HG03442 (cell line): ENCODE measurements at regions not wholly inside any gene's neighbourhood (a gene's known extent, or its start where the extent isn't known, plus 50 kb on each side); places are given as distances from the start of the nearest gene placed in this dataset.
"Not testable (repeated sequence)": the region's sequence is repeated elsewhere in the genome, so short reads cannot be mapped to it uniquely, and the experiment has no call there.

Experiments used
- ATAC-seq: cut with Tn5 transposase; IDR thresholded peaks from one replicate; pipeline ENCODE4 v1.9.1; 2021; ENCODE audit warnings: mild to moderate bottlenecking, moderate library complexity; ENCODE audit not compliant: unreplicated experiment

- not testable (repeated sequence) for ATAC-seq
These were observed 616.2 kb downstream of the XPNPEP1 start for GRCh38 chr10:109307102-109307501.

- no peak for ATAC-seq
These were observed 616.6 kb downstream of the XPNPEP1 start for GRCh38 chr10:109306698-109307097.

GRCh38 chr10:109287858-109288257 is 635.5 kb downstream of the XPNPEP1 start:
- no peak for ATAC-seq

GRCh38 chr10:109282510-109282909 is 640.8 kb downstream of the XPNPEP1 start:
- no peak for ATAC-seq

- no peak for ATAC-seq
These were observed 642.0 kb downstream of the XPNPEP1 start for GRCh38 chr10:109281347-109281746.

GRCh38 chr10:109280837-109281236 is 642.5 kb downstream of the XPNPEP1 start:
- ATAC-seq, result no peak

- no peak for ATAC-seq
These were observed 645.9 kb downstream of the XPNPEP1 start for GRCh38 chr10:109277456-109277855.

- no peak for ATAC-seq
These were observed 647.4 kb downstream of the XPNPEP1 start for GRCh38 chr10:109275960-109276359.

- no peak for ATAC-seq
These were observed 648.6 kb downstream of the XPNPEP1 start for GRCh38 chr10:109274681-109275080.

- ATAC-seq, result no peak
These were observed 653.1 kb downstream of the XPNPEP1 start for GRCh38 chr10:109270173-109270572.

GRCh38 chr10:109264004-109264403 is 659.3 kb downstream of the XPNPEP1 start:
- ATAC-seq, result no peak

GRCh38 chr10:109261231-109261630 is 662.1 kb downstream of the XPNPEP1 start:
- ATAC-seq, result no peak

- ATAC-seq, result no peak
These were observed 664.0 kb downstream of the XPNPEP1 start for GRCh38 chr10:109259293-109259692.

- no peak for ATAC-seq
These were observed 670.0 kb downstream of the XPNPEP1 start for GRCh38 chr10:109253306-109253705.

GRCh38 chr10:109250152-109250551 is 673.2 kb downstream of the XPNPEP1 start:
- ATAC-seq, result no peak

- no peak for ATAC-seq
These were observed 675.5 kb downstream of the XPNPEP1 start for GRCh38 chr10:109247814-109248213.

- no peak for ATAC-seq
These were observed 677.5 kb downstream of the XPNPEP1 start for GRCh38 chr10:109245821-109246220.

- ATAC-seq, result no peak
These were observed 683.9 kb downstream of the XPNPEP1 start for GRCh38 chr10:109239371-109239770.

GRCh38 chr10:109237682-109238081 is 685.6 kb downstream of the XPNPEP1 start:
- no peak for ATAC-seq

- no peak for ATAC-seq
These were observed 686.3 kb downstream of the XPNPEP1 start for GRCh38 chr10:109237050-109237449.

- ATAC-seq, result not testable (repeated sequence)
These were observed 699.8 kb downstream of the XPNPEP1 start for GRCh38 chr10:109223533-109223932.

- no peak for ATAC-seq
These were observed 703.2 kb downstream of the XPNPEP1 start for GRCh38 chr10:109219935-109220605.

GRCh38 chr10:109218207-109218606 is 705.1 kb downstream of the XPNPEP1 start:
- no peak for ATAC-seq
